ENCODE measurements at regions not wholly inside any gene's neighbourhood (a gene's known extent, or its start where the extent isn't known, plus 50 kb on each side); places are given as distances from the start of the nearest gene placed in this dataset.

DNA sequence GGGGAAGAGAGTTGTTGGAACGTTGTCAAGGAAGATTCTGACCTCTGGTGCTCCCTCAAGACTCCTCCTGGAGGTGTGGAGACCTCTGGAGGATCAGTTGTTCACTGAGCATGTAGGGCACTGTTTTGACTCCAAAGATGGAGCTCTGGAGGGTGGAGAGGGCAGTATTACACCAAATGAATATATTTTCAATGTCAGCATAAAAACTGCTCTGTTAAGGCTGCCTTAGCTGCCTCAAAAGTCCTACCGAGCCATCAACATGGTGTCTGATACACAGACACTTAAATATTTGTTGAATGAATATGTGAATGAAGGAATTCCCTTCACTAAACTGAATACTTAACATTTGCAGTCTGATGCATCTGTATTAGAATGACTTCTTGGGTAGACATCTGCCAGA, 144.2 kb upstream of the SPON1 start:
- no peak for TF ChIP-seq POLR2A (IDR thresholded peaks at IDR 0.05)
- no peak for TF ChIP-seq CTCF (IDR thresholded peaks at IDR 0.05)
- no peak for DNase-seq
- Histone ChIP-seq H3K4me1 (no peaks in the 10 kb centered on the region), H3K27me3 (no peaks in the 10 kb centered on the region), H3K36me3 (no peaks in the 10 kb centered on the region), H3K9me3 (no peaks in the 10 kb centered on the region), H3K4me3 (no peak overlapping the region), H3K27ac (no peak overlapping the region)
- intact Hi-C loops (cut with DNase I; ENCODE audit: low total_unique reads), result no loop called here

DNA sequence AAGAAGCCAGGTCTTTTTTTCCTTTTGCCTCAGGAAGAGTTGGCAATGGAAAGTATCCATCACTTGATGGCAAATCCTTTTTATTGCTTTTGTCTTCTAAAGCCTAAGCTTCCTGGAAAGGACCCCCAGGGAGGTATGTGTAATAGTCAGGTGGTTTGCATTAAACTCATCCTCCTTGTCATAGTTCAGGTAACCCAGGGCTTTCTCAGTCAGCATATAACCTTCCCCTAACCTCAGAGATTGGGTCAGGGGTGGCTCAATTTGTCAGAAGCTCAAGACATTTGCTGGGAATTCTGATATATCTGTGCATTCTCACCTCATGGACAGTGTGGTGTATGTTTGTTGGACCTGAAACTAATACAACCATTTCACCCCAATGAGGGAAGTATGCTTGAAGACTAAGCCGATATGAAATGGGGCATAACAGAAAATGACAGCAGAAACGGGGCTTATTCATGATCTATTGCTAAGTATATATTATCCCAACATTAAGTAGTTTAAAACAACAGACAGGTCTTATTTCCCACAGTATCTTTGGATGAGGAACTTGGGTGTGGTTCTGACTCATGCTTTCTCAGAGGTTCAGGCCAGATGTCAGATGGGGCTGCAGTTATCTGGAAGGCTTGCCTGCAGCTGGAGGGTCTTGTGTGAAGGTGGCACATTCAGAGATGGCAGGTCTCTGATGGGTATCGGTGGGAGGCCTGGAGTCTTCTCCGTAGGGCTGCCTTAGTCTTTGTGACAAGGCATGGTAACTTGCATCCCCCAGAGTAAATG, 135.8 kb upstream of the SPON1 start:
- DNase-seq, result no peak
- TF ChIP-seq POLR2A (IDR thresholded peaks at IDR 0.05) (no peak), CTCF (IDR thresholded peaks at IDR 0.05) (no peak)
- no peak overlapping the region for H3K4me3 ChIP-seq
- no peaks in the 10 kb centered on the region for H3K4me1 ChIP-seq
- H3K27ac ChIP-seq, result no peak overlapping the region
- H3K36me3 ChIP-seq, result no peaks in the 10 kb centered on the region
- intact Hi-C loops (cut with DNase I; ENCODE audit: low total_unique reads), result no loop called here
- H3K27me3 ChIP-seq, result no peaks in the 10 kb centered on the region
- no peaks in the 10 kb centered on the region for H3K9me3 ChIP-seq

DNA sequence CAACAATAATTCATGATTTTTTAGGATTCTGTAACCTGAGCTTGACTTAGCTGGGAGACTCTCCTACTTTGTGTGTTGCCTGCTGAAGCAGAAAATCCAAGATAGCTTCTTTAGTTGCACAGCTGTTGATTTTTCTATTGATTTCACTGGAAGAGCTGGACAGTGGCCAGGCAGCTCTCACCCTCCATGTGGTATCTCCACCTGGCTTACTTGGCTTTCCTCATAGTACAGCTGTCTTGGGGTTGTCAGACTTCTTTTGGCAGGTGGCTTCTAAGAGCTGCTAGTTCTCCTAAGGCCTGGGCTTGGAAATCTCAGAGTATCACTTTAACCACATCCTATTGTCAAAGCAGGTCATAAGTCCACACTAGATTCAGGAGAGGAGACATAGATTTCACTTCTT, 130.8 kb upstream of the SPON1 start:
- Histone ChIP-seq H3K27me3 (no peaks in the 10 kb centered on the region), H3K36me3 (no peaks in the 10 kb centered on the region), H3K9me3 (no peaks in the 10 kb centered on the region), H3K4me1 (no peaks in the 10 kb centered on the region), H3K4me3 (no peak overlapping the region), H3K27ac (no peak overlapping the region)
- TF ChIP-seq CTCF (IDR thresholded peaks at IDR 0.05) (no peak), POLR2A (IDR thresholded peaks at IDR 0.05) (no peak)
- DNase-seq, result no peak
- intact Hi-C loops (cut with DNase I; ENCODE audit: low total_unique reads), result no loop called here

DNA sequence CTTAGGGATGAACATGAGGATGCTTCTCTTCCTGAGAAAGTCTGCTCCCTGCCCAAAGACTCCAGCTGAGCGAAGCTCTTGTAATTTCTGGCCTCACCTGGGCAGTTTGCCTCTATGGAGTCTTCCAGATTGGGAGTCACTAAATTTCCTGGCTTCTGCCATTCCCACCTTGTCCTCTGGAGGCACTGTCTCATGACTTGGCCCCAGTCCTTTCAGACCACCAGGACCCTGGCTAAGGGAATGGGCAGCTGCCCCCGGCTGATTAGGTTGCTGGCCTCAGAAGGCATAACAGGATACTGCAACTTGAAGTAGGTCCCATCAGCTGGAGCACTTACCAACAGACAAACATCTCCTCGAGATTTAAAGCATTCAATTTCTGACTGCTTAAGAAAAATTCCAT, 128.1 kb upstream of the SPON1 start:
- intact Hi-C loops (cut with DNase I; ENCODE audit: low total_unique reads), result no loop called here
- H3K27ac ChIP-seq, result no peak overlapping the region
- no peak overlapping the region for H3K4me3 ChIP-seq
- DNase-seq, result no peak
- no peak for TF ChIP-seq CTCF (IDR thresholded peaks at IDR 0.05)
- no peaks in the 10 kb centered on the region for H3K27me3 ChIP-seq
- no peaks in the 10 kb centered on the region for H3K9me3 ChIP-seq
- H3K4me1 ChIP-seq, result no peaks in the 10 kb centered on the region
- no peaks in the 10 kb centered on the region for H3K36me3 ChIP-seq

DNA sequence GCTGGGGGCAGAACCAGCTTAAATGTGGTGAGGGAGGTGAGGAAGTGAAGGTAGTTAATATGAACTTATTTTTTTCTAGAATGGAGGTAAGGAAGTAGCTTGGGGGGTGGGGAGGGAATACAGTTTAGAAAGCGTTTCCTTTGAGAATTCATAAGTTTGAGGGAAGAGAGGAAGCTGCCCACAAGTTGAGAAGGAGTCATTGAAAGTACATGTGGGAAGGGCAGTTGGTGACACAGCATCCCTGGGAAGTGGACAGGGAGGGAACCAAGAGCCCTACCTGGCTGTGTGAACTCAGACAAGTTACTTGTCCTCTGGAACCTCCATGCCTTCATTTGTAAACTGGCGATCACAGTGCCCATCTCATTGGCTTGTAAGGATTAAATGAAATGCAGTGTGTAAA, 125.9 kb upstream of the SPON1 start:
- Histone ChIP-seq H3K9me3 (no peaks in the 10 kb centered on the region), H3K36me3 (no peaks in the 10 kb centered on the region), H3K27ac (no peak overlapping the region), H3K4me3 (no peak overlapping the region), H3K27me3 (no peaks in the 10 kb centered on the region), H3K4me1 (no peaks in the 10 kb centered on the region)
- TF ChIP-seq CTCF (IDR thresholded peaks at IDR 0.05), result no peak
- TF ChIP-seq POLR2A (IDR thresholded peaks at IDR 0.05), result no peak
- intact Hi-C loops (cut with DNase I; ENCODE audit: low total_unique reads), result no loop called here
- no peak for DNase-seq

Measured in uterus (tissue), 3 donors.